ENCODE measurements at regions not wholly inside any gene's neighbourhood (a gene's known extent, or its start where the extent isn't known, plus 50 kb on each side); places are given as distances from the start of the nearest gene placed in this dataset.

DNA sequence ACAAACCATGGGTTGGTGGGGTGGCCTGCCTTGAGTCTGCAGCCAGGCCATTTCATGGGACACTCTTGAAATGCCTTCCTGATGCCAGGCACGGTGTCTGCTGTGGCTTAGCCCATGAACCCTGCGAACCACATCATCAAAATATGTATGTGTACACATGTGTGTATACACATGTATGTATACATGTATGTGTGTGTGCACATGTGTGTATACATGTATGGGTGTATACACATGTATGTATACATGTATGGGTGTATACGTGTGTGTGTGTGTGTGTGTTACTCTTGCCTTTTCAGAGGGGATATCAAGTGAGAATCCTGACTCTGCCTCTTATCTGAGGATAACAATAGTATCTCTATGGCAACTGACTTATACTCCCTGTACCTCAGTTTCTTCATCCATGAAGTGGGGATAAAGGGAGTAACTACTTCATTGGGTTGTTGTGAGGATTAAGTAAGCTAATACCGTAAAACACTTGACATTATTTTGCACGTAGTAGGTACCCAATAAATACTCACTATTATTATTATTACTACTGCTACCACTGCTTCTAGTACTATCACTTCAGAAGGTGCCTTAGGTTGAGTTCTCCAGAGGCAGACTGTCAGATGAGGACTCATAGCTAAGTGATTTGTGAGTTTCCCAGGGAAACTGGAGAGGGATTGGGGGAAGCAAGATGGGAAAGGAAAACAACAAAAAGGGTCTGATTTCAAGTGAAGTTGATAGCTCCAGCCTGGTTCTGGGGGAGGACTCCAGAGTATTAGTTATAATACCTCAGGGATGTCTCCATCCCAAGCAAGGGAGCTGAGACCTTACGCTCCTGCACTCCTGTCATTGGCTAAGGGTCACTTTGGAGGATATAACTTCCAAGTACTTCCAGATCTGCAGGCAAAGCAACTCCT, 110.5 kb downstream of the VEGFA start:
- ChIA-PET CTCF (interaction anchor here (0.7 to 2.5 kb wide), 5 partner anchors 14 to 198 kb away, joined by 3 to 10 read pairs (median 3); partner anchors contain the start of gene VEGFA), POLR2A (no interaction called here)
- WGBS (ENCODE audit: low lambda C conversion rate) = 74% methylated on average over 5 of the region's 6 CpGs
- Histone ChIP-seq H3K4me1 (ENCODE audit: control insufficient read depth in 1 of 2, insufficient read depth in 2 of 2, low read depth in 1 of 2, low read length in 1 of 2) (peaks cover 0 to 58% of the 10 kb centered on the region in 2 experiments; a peak in 2 of 4 replicates), H2AFZ (ENCODE audit: low read depth) (no peak overlapping the region), H3K4me3 (ENCODE audit: low read depth in 2 of 2, low read length in 1 of 2) (no peak overlapping the region), H4K20me1 (ENCODE audit: insufficient read depth) (no peaks in the 10 kb centered on the region), H3K4me2 (no peak overlapping the region), H3K9me3 (no peaks in the 10 kb centered on the region), H3K9ac (no peak overlapping the region), H3K27me3 (ENCODE audit: insufficient read depth) (no peaks in the 10 kb centered on the region), H3K27ac (ENCODE audit: low read depth in 2 of 2, low read length in 1 of 2) (peak overlapping the region in 1 of 2 experiments; percentile 94; a peak in 2 of 4 replicates), H3K79me2 (ENCODE audit: insufficient read depth) (no peaks in the 10 kb centered on the region), H3F3A (replicated peaks; ENCODE audit: insufficient read depth) (no peaks in the 10 kb centered on the region), H3K9me2 (no peaks in the 10 kb centered on the region), H3K36me3 (replicated peaks in 1 of 2; ENCODE audit: control insufficient read depth in 1 of 2, insufficient read depth in 2 of 2, low read length in 1 of 2) (no peaks in the 10 kb centered on the region)
- no peak for TF ChIP-seq EZH2phosphoT487 (IDR thresholded peaks at IDR 0.05; ENCODE audit: borderline replicate concordance, low read depth)
- no peak for TF ChIP-seq POLR2AphosphoS5 (IDR thresholded peaks at IDR 0.05; ENCODE audit: low read depth, low read length)
- no peak for TF ChIP-seq FOXM1 (IDR thresholded peaks at IDR 0.05; ENCODE audit: low read depth)
- TF ChIP-seq, protein P1, sequence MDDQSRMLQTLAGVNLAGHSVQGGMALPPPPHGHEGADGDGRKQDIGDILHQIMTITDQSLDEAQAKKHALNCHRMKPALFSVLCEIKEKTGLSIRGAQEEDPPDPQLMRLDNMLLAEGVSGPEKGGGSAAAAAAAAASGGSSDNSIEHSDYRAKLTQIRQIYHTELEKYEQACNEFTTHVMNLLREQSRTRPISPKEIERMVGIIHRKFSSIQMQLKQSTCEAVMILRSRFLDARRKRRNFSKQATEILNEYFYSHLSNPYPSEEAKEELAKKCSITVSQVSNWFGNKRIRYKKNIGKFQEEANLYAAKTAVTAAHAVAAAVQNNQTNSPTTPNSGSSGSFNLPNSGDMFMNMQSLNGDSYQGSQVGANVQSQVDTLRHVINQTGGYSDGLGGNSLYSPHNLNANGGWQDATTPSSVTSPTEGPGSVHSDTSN (IDR thresholded peaks at IDR 0.05) = no peak
- TF ChIP-seq, protein P2, sequence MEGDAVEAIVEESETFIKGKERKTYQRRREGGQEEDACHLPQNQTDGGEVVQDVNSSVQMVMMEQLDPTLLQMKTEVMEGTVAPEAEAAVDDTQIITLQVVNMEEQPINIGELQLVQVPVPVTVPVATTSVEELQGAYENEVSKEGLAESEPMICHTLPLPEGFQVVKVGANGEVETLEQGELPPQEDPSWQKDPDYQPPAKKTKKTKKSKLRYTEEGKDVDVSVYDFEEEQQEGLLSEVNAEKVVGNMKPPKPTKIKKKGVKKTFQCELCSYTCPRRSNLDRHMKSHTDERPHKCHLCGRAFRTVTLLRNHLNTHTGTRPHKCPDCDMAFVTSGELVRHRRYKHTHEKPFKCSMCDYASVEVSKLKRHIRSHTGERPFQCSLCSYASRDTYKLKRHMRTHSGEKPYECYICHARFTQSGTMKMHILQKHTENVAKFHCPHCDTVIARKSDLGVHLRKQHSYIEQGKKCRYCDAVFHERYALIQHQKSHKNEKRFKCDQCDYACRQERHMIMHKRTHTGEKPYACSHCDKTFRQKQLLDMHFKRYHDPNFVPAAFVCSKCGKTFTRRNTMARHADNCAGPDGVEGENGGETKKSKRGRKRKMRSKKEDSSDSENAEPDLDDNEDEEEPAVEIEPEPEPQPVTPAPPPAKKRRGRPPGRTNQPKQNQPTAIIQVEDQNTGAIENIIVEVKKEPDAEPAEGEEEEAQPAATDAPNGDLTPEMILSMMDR (IDR thresholded peaks at IDR 0.05) = no peak
- no peak for TF ChIP-seq MXI1 (IDR thresholded peaks at IDR 0.05; ENCODE audit: low read depth, low read length)
- no peak for TF ChIP-seq TCF12 (IDR thresholded peaks at IDR 0.05)
- TF ChIP-seq, protein P3, sequence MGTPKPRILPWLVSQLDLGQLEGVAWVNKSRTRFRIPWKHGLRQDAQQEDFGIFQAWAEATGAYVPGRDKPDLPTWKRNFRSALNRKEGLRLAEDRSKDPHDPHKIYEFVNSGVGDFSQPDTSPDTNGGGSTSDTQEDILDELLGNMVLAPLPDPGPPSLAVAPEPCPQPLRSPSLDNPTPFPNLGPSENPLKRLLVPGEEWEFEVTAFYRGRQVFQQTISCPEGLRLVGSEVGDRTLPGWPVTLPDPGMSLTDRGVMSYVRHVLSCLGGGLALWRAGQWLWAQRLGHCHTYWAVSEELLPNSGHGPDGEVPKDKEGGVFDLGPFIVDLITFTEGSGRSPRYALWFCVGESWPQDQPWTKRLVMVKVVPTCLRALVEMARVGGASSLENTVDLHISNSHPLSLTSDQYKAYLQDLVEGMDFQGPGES (IDR thresholded peaks at IDR 0.05; ENCODE audit: low read depth, low read length) = no peak
- DNase-seq = no peak

GRCh38 chr6:43879722-43880121, 109.7 kb downstream of the VEGFA start:
- H4K20me1 ChIP-seq (ENCODE audit: insufficient read depth) = no peaks in the 10 kb centered on the region
- no peaks in the 10 kb centered on the region for H3F3A ChIP-seq (replicated peaks; ENCODE audit: insufficient read depth)
- no peaks in the 10 kb centered on the region for H3K9me2 ChIP-seq
- WGBS (ENCODE audit: low lambda C conversion rate) = 88% methylated on average over 4 of the region's 4 CpGs
- no peak overlapping the region for H3K4me3 ChIP-seq (ENCODE audit: low read depth in 2 of 2, low read length in 1 of 2)
- no peak overlapping the region for H3K9ac ChIP-seq
- peak overlapping the region in 1 of 2 experiments; percentile 94; a peak in 2 of 4 replicates for H3K27ac ChIP-seq (ENCODE audit: low read depth in 2 of 2, low read length in 1 of 2)
- H3K9me3 ChIP-seq = no peaks in the 10 kb centered on the region
- H2AFZ ChIP-seq (ENCODE audit: low read depth) = no peak overlapping the region
- no peaks in the 10 kb centered on the region for H3K79me2 ChIP-seq (ENCODE audit: insufficient read depth)
- H3K4me2 ChIP-seq = no peak overlapping the region
- no peaks in the 10 kb centered on the region for H3K36me3 ChIP-seq (replicated peaks in 1 of 2; ENCODE audit: control insufficient read depth in 1 of 2, insufficient read depth in 2 of 2, low read length in 1 of 2)
- ChIA-PET POLR2A (interaction anchor here (0.8 to 1.6 kb wide), 6 partner anchors 22 to 207 kb away, joined by 3 to 10 read pairs (median 3); no protein-coding TSS in a partner anchor), CTCF (interaction anchor here (1.1 to 1.5 kb wide), 4 partner anchors 24 to 195 kb away, joined by 3 to 7 read pairs (median 3); no protein-coding TSS in a partner anchor)
- no peak for DNase-seq
- H3K4me1 ChIP-seq (ENCODE audit: control insufficient read depth in 1 of 2, insufficient read depth in 2 of 2, low read depth in 1 of 2, low read length in 1 of 2) = peaks cover 0 to 62% of the 10 kb centered on the region in 2 experiments; a peak in 2 of 4 replicates
- no peaks in the 10 kb centered on the region for H3K27me3 ChIP-seq (ENCODE audit: insufficient read depth)
- TF ChIP-seq, protein P4, sequence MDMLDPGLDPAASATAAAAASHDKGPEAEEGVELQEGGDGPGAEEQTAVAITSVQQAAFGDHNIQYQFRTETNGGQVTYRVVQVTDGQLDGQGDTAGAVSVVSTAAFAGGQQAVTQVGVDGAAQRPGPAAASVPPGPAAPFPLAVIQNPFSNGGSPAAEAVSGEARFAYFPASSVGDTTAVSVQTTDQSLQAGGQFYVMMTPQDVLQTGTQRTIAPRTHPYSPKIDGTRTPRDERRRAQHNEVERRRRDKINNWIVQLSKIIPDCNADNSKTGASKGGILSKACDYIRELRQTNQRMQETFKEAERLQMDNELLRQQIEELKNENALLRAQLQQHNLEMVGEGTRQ (IDR thresholded peaks at IDR 0.05; ENCODE audit: borderline replicate concordance, low read depth, low read length) = no peak
- TF ChIP-seq, protein P5, sequence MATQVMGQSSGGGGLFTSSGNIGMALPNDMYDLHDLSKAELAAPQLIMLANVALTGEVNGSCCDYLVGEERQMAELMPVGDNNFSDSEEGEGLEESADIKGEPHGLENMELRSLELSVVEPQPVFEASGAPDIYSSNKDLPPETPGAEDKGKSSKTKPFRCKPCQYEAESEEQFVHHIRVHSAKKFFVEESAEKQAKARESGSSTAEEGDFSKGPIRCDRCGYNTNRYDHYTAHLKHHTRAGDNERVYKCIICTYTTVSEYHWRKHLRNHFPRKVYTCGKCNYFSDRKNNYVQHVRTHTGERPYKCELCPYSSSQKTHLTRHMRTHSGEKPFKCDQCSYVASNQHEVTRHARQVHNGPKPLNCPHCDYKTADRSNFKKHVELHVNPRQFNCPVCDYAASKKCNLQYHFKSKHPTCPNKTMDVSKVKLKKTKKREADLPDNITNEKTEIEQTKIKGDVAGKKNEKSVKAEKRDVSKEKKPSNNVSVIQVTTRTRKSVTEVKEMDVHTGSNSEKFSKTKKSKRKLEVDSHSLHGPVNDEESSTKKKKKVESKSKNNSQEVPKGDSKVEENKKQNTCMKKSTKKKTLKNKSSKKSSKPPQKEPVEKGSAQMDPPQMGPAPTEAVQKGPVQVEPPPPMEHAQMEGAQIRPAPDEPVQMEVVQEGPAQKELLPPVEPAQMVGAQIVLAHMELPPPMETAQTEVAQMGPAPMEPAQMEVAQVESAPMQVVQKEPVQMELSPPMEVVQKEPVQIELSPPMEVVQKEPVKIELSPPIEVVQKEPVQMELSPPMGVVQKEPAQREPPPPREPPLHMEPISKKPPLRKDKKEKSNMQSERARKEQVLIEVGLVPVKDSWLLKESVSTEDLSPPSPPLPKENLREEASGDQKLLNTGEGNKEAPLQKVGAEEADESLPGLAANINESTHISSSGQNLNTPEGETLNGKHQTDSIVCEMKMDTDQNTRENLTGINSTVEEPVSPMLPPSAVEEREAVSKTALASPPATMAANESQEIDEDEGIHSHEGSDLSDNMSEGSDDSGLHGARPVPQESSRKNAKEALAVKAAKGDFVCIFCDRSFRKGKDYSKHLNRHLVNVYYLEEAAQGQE (IDR thresholded peaks at IDR 0.05; ENCODE audit: low read depth, low read length) = no peak
- TF ChIP-seq GATA2 (CRISPR knock-in tag; IDR thresholded peaks at IDR 0.05) (no peak), TAF1 (IDR thresholded peaks at IDR 0.05; ENCODE audit: borderline replicate concordance, low read depth, low read length) (no peak)
- TF ChIP-seq, protein P6, sequence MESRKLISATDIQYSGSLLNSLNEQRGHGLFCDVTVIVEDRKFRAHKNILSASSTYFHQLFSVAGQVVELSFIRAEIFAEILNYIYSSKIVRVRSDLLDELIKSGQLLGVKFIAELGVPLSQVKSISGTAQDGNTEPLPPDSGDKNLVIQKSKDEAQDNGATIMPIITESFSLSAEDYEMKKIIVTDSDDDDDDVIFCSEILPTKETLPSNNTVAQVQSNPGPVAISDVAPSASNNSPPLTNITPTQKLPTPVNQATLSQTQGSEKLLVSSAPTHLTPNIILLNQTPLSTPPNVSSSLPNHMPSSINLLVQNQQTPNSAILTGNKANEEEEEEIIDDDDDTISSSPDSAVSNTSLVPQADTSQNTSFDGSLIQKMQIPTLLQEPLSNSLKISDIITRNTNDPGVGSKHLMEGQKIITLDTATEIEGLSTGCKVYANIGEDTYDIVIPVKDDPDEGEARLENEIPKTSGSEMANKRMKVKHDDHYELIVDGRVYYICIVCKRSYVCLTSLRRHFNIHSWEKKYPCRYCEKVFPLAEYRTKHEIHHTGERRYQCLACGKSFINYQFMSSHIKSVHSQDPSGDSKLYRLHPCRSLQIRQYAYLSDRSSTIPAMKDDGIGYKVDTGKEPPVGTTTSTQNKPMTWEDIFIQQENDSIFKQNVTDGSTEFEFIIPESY (IDR thresholded peaks at IDR 0.05; ENCODE audit: borderline replicate concordance, low read depth) = no peak

Data from SK-N-SH (cell line).